Loucy (cell line): ENCODE measurements at regions not wholly inside any gene's neighbourhood (a gene's known extent, or its start where the extent isn't known, plus 50 kb on each side); places are given as distances from the start of the nearest gene placed in this dataset.

Source experiments
- EZH2phosphoT487 ChIP-seq: fragments of 200-600 bp; IDR thresholded peaks from 2 replicates; pipeline ENCODE4 v1.6.1; 2018; ENCODE audit warnings: antibody characterized with exemption, mild to moderate bottlenecking, moderate library complexity, borderline replicate concordance
- TF ChIP-seq, protein P1 (sequence below): fragments of 200-600 bp; sonication (generic); conservative IDR thresholded peaks from 2 replicates; pipeline ENCODE4 v1.5.1; 2014; ENCODE audit warnings: mild to moderate bottlenecking, antibody characterized with exemption, low read length

DNA sequence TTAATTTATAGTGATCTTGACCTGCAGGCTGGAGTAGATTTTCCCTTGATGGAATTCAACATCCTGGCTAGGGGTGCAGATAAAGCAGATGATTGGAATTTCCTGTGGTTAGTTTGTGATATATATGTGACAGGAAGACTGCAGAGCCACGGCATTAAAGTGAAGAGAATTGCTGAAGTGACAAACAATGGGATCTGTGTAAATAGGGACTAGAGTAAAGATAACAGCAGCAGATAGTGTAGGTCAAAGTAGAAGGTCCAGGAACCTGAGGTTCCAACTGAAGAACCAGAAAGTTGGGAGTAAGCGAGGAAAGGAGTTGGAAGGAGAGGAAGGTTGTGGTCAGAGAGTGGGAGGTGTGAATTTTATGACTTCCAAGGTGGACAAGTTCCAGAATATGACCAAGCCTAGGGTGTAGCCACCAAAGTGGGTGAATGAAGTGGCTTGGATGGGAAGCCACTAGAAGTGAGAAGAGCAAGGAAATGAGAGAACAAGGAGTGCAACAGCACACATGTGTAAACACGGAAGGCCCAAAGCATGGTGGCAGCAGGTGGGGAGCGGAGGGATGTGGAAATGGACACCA lies 325.0 kb downstream of the RAB28 start:
- TF ChIP-seq, protein P1, sequence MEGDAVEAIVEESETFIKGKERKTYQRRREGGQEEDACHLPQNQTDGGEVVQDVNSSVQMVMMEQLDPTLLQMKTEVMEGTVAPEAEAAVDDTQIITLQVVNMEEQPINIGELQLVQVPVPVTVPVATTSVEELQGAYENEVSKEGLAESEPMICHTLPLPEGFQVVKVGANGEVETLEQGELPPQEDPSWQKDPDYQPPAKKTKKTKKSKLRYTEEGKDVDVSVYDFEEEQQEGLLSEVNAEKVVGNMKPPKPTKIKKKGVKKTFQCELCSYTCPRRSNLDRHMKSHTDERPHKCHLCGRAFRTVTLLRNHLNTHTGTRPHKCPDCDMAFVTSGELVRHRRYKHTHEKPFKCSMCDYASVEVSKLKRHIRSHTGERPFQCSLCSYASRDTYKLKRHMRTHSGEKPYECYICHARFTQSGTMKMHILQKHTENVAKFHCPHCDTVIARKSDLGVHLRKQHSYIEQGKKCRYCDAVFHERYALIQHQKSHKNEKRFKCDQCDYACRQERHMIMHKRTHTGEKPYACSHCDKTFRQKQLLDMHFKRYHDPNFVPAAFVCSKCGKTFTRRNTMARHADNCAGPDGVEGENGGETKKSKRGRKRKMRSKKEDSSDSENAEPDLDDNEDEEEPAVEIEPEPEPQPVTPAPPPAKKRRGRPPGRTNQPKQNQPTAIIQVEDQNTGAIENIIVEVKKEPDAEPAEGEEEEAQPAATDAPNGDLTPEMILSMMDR: no peak
- TF ChIP-seq EZH2phosphoT487: no peak
